GM19351 (cell line): ENCODE measurements at regions not wholly inside any gene's neighbourhood (a gene's known extent, or its start where the extent isn't known, plus 50 kb on each side); places are given as distances from the start of the nearest gene placed in this dataset.

ENCODE experiments used
- ATAC-seq: cut with Tn5 transposase; IDR thresholded peaks from one replicate; pipeline ENCODE4 v1.9.1; 2021; ENCODE audit warnings: mild to moderate bottlenecking, moderate library complexity; ENCODE audit not compliant: unreplicated experiment

DNA sequence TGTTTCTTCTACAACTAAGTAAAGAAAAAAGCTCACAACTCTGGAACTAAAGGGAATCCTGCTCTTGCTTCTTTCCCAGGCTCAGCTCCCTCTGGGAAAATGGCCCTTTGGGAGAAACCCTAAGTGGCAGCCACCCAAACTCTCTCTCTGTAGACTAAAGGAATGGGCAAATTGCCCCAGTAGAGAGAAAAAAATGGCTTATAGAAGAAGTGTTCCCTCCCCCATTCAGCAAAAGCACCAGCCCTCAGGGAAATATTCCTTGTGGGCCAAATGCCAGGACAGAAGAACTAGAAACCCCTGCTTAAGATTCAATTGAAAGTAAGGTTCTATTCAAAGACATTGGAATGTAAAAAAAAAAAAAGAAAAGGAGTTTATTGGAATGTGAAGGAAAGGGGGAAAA is 603.7 kb upstream of the ALCAM start:
- no peak for ATAC-seq

DNA sequence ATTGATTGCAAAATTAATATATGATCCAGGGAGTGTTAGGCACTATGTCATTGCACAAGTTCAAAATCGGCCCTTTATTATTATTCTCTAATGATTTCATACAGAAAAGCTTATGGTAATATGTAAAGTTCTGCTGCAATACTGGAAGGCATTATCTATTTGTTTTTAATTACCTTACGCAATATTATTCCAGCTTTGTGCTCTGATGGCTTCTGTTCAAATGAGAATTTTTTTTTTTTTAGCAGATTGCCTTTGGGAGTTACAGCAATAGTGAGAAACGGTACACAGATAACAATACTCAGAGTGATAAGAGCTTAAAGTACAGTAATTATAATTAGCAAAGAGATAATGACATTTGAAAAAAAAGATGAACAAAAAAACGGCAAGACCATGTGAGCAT is 602.2 kb upstream of the ALCAM start:
- no peak for ATAC-seq

DNA sequence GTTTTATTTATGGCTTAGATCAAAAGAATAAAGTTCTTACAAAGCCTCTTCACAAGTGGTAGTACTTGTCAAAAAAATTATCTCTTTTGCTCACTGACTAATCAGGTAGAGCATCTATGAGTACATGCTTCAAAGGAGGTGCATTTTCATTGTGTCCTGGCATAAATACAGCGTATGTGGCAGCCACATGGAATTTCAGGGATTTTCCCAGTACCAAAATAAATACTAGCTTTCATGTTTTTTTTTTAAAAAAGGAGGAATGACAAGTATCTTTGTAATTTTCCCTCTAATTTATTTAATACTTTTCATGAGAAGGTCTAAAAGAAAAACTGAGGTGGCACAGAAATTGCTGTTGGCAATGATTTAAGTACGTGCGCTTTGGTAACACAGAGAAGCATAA is 597.8 kb upstream of the ALCAM start:
- no peak for ATAC-seq

DNA sequence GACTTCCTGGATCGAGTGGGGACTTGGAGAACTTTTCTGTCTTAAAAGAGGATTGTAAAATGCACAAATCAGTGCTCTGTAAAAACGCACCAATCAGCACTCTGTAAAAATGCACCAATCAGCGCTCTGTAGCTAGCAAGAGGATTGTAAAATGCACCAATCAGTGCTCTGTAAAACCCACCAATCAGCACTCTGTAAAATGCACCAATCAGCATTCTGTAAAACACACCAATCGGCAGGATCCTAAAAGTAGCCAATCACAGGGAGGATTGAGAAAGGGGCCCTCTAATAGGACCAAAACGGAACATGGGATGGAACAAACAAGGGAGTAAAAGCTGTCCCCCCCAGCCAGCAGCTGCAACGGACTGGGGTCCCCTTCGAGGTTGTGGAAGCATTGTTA is 587.4 kb upstream of the ALCAM start:
- no peak for ATAC-seq

DNA sequence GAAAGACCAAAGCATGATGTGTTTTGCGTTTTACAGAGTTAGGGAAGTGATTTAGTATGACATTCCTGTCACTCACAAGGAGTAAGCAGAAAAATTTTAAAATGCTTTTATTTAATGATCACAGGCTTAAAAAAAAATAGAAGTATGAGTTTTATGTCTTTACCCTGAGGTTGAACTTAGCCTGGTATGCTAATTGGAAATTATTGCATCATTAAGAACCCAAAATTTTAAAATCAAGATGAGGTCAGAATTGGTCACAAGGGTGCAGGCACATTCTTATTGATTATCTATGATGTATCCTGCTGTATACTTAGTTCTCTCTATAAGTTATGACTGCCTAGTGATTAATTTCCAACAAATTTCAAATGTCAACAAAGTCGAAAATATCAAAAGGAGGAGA is 585.6 kb upstream of the ALCAM start:
- ATAC-seq = no peak

DNA sequence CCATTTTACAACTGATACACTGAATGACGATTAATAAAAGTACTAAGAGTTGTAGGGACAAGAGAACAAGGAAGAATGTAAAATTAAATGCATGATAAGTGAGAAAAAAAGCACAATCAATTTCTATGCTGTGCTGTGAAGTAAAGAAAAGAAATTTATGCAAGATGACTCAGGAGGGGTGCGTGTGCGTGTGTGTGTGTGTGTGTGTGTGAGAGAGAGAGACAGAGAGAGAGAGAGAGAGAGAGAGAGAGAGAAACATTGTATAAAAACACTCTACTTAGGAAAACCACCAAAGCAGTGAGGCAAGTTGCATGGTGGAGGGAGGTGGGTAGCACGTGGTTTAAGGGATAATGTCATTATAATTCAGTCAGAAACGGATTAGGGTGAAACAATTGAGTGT is 580.8 kb upstream of the ALCAM start:
- ATAC-seq = no peak

DNA sequence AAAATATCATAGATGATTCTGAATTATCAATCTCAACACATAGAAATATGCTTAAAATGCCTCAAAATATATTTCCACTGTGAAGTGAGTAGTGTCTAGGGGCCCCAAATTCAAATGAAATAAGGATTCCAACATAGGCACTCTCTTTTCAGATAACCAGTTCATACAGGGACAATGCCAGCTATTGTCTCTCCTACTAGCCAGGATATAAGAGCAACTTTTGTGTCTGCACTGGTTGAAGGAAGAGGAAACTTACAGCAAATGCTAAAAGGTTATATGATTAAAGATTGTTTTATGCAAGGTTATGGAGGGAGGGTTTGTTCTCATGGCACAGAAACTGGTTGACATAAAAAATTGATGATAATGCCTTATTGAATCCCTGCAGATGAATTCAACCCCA is 579.4 kb upstream of the ALCAM start:
- ATAC-seq = no peak

DNA sequence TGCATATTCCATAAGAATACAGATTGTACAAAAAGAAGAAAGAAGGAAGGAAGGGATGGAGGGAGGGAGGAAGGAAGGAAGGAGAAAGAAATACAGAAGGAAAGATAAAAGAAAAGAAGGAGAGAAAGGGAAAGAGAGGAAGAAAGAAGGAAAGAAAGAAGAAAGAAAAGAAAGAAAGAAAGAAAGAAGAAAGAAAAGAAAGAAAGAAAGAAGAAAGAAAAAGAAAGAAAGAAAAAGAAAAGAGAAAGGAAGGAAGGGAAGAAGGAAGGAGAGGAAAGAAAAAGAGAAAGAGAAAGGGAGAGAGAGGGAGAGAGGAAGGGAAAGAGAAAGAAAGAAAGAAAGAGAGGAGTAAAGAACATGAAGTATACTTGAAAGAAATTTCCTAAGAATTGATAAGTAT is 577.9 kb upstream of the ALCAM start:
- ATAC-seq = no peak

DNA sequence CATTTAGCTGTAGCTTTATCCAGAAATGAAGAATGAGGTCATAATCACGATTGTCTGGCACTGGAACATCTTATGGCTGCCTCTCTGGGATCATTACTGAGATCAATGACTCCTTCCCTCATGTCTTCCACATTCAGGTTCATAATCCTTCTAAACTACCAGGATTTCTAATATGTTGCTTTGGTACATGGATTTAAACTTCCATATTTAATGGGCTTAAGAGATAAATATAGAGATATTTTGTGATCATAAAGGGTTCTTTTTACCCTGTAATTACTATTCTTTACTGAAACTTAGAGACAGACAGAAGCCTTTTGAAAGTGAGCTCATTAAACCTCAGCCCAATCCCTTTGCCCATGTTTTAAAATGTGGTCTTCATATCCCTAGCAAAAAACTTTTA is 575.4 kb upstream of the ALCAM start:
- no peak for ATAC-seq

DNA sequence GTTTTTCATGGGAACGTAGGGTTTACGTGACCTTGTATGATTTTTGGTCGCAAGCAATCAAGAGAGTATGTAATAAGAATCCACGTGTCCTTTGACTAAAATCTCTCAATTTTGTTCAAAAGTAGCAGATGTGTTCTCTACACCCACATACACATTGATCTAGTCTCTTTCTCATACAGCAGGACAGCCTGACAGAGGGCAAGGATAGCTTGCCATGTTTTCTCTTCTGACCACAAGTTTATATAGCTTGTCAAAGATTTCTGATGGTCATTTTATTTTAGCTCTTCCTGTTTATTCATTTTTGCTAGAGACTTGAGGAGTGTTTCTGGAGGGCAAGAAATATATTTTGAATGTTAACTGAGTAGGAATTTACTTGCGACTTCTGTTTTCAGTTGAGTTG is 570.2 kb upstream of the ALCAM start:
- no peak for ATAC-seq

DNA sequence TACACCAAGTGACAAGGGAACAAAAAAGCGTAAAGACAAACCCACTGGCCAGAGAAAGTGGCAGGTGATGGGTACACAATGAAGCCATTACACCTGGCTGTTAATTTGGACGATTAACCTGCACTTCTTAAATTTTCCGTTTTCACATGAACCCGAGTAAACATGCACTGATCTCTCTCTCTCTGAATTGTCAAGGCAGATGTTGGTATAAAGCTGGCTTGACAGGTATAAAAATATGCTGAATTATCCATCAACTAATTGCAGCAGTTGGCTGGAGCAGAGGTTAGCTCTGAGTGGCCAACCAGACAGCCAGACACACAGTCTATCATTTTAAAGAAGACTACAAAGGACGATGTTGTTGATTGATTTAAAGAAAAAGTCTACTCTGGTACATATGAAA is 561.7 kb upstream of the ALCAM start:
- no peak for ATAC-seq

DNA sequence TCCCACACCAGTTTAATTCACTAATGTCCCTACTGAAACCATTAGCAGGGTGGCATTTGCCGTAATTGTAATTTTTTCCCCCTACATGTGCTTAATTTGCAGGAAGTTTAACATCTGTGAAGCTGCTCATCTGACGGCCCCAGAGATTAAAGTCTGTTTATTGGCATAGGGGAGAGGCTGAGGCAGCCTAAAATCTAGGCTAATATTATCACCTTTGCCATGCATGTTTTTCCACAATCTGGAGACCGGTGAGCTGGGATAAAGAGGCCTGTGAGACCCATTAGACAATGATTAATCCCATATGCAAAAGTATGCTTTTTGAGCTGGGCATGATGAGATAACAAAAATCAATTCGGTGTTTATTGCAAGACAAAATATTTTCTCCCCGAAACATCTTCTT is 561.2 kb upstream of the ALCAM start:
- ATAC-seq = no peak

DNA sequence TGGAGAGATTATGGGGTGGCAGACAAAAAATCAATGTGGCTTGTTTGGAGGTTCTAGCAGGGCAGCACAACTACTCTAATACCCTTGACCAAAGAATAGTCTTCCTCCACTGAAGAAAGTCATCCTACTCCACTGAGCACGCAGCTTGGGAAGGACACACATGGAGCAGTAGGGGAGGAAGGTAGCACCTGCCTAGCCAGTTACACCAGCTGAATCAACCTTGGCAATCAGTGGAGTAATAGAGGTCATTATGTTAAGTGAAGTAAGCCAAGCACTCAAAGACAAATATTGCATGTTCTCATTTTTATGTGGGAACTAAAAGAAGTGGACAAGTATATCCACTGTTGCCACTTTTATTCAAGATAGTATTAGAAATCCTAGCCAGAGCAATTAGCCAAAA is 555.8 kb upstream of the ALCAM start:
- no peak for ATAC-seq

DNA sequence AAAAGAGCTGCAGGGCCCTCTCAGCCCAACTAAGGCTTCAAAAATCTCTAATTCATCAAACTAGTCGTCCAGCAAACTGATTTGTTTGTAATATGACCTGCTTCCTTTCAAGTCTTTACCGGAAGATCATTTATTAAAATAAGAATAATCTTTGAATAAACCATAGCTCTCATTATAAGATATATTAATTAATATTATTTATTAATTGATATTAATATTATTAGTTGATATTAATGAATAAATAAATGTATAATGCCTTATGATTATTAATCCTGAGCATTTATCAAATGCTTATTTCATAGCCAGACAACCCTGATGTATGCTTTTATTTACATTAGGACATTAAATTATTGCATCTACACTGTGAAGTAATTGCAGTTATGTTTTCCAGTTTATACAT is 550.7 kb upstream of the ALCAM start:
- no peak for ATAC-seq

DNA sequence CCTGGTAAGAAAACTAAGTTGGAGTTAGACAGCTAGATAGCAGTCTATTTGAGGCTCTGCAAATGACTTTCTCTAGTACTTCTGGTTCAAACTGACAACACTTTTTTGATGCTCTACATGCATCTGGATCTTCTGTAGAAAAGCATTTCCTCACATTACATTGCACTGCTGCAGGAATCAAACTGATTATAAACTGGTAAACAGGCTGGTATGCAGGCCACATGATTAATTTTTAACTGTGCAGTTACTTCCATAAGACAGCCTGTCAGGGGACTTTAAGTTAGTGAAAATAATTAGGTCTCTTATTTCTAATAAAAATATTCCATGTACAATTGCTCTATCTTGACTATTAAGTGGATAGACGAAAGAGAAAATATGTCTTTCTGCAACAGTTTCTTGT is 550.0 kb upstream of the ALCAM start:
- no peak for ATAC-seq

DNA sequence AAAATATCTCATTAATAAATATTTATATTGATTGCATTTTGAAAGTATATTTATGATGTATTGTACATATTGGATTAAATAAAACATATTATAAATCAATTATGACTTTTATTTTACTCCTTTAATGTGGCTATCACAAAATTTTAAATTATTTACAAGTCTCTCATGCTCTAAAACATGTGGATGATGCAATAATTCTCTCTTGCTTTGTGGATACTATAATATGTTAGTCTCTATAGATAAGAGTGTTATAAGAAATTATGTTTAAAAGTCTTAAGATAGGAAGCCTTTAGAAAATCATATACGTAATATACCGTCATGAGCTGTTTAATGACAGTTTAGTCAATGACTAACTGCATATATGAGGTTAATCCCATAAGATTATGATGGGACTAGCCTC is 547.4 kb upstream of the ALCAM start:
- ATAC-seq = no peak

DNA sequence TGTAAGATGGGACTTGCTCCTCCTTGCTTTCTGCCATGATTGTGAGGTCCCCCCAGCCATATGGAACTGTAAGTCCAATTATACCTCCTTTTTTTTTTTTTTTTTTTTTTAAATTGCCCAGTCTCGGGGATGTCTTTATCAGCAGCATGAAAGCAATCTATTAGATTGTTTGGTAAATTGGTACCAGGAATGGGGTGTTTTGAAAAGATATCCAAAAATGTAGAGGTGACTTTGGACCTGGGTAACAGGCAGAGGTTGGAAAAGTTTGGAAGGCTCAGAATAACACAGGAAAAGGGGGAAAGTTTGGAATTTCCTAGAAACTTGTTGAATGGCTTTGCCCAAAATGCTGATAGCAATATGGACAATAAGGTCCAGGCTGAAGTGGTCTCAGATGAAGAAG is 545.8 kb upstream of the ALCAM start:
- ATAC-seq = no peak

DNA sequence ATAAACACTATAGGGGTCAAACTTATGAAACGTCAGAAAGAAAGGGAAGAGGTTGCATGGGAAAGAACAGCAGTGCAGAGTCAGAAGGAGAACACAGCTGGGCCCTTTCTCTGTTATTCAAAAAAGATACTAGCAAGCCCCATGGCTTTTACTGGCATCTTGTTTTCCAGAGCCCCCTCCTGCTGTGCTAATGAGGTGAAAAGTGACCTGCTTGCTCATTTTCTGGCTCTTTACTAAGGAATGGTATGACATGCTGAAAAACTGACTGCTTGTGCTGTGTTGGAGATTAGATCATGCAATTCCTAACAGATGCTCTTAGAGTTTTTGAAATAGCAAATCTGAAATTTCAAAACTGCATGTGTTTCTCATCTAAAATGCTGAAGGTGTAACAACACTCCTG is 541.6 kb upstream of the ALCAM start:
- no peak for ATAC-seq

DNA sequence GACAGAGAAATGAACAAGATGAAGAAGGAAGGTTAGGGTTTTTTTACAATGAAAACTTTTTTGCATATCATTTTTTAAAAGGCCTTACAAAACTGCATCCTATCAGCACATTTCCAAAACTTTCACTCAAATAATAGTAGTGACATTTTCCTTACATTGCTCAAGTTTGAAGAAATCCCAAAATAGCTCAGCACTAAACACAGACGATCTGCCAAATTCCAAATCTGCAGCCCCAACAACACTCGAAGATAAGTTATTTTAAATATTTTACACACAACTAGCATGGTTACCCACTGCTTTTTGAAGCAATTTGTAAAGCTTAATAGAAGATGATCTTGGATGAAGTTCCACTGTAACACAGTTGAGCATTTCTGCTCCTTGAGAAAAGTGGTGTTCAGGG is 535.6 kb upstream of the ALCAM start:
- no peak for ATAC-seq

DNA sequence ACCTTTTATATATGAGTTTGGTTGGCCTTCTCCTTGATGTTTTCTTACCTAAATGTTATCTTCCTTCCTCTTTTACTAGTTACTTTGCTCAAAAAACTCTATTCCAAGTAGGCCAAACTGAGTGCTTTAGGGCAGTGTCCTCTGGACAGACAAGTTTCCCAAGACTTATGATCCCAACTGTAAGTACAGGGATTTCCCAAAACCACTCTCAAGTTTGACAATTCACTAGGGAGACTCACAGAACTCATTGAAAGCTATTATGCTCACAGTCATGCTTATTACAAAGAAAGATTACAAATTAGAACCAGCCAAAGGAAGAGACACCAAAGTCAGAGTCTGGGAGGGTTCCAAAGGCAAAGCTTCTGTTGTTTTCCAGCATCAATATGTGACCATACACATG is 534.2 kb upstream of the ALCAM start:
- no peak for ATAC-seq

DNA sequence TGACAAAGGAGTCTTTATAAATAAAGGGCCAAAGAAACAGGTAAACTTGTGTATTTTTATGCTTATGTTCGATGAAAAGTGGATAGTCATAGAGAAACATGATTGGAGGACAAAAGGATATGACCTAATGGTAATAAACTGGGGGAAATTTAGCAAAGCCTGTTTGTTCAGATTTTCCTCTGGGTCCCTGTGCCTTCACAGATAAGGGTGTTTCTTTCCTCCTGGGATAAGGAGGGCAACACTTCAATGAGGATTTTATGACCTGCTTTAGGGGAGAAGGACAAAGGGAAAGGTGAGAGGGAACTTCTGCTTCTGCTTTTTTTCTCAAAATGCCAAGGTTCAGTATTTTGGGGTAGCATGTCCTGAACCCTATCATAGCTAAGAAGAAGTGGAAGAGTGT is 531.3 kb upstream of the ALCAM start:
- no peak for ATAC-seq

DNA sequence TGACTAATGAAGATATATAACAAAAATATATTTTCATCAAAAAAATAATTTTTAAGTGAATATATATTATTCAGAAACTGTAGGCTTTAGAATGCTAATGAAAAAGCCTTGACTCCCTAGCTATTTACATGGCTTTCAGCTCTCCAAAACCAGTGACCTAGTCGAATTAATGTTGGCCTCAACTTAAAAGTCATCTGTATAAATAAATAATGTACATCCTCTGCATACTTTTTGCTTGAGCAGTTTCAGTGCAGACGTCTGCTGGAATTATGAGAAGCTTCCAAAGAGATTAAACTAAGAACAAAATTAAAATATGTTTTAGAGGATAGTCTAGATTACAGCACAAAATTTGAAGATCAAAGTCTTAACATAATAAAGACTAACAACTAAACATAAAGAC is 520.4 kb upstream of the ALCAM start:
- no peak for ATAC-seq

DNA sequence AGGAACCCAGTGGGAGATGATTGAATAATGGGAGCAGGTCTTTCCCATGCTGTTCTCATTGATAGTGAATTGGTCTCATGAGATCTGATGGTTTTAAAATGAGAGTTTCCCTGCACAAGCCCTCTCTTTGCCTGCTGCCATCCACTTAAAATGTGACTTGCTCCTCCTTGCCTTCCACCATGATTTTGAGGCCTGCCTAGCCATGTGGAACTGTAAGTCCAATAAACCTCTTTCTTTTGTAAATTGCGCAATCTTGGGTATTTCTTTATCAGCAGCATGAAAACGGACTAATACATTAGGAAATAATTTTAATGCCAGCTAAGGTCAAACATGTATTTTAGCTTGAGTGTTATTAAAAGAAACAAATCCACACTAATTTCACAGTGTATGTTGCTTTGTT is 517.6 kb upstream of the ALCAM start:
- ATAC-seq = no peak

DNA sequence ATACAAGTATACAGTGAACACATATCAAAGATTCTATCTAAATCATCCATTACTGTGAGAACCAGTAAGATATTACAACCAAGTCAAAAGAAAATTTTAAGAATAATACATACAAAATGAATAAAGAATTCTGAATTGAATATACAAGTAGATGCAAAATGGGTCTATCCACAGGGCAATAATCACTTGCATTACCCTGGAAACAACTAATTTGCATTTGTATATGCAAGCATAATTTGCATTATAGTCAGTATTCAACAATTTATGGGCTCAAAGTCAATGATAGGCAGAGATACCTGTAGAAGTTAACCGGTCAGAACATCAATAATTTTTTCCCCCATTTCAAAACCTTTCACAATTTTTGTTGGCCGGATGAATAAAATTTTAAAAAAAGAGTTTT is 512.2 kb upstream of the ALCAM start:
- no peak for ATAC-seq
